Stomach smooth muscle (tissue), 2 donors: ENCODE measurements at regions not wholly inside any gene's neighbourhood (a gene's known extent, or its start where the extent isn't known, plus 50 kb on each side); places are given as distances from the start of the nearest gene placed in this dataset.
"Not testable (repeated sequence)": the region's sequence is repeated elsewhere in the genome, so short reads cannot be mapped to it uniquely, and the experiment has no call there.

Source experiments
- H3K27ac ChIP-seq: one replicate; pipeline ENCODE4 v1.7.0; 2013; ENCODE audit warnings: mild to moderate bottlenecking, low read length, inconsistent platforms
- H3K27me3 ChIP-seq, 2 donors: one replicate each; pipeline ENCODE4 v1.7.0; 2013; ENCODE audit warnings: low read length in 2 of 2; ENCODE audit not compliant: insufficient read depth in 2 of 2, control insufficient read depth in 1 of 2
- H3K36me3 ChIP-seq, 2 donors: one replicate each; pipeline ENCODE4 v1.7.0; 2013; ENCODE audit warnings: low read length in 2 of 2; ENCODE audit not compliant: control insufficient read depth in 2 of 2, insufficient read depth in 2 of 2
- H3K4me1 ChIP-seq: one replicate; pipeline ENCODE4 v1.7.0; 2013; ENCODE audit warnings: low read length; ENCODE audit not compliant: control insufficient read depth, insufficient read depth
- H3K4me3 ChIP-seq, 2 donors: one replicate each; pipeline ENCODE4 v1.7.0; 2013; ENCODE audit warnings: low read length in 2 of 2
- H3K9ac ChIP-seq, 2 donors: one replicate each; pipeline ENCODE4 v1.7.0; 2013; ENCODE audit warnings: low read length in 2 of 2, mild to moderate bottlenecking in 1 of 2
- H3K9me3 ChIP-seq, 2 donors: one replicate each; pipeline ENCODE4 v1.7.0; 2013; ENCODE audit warnings: low read length in 2 of 2; ENCODE audit not compliant: control insufficient read depth in 2 of 2
- donor health status: healthy.
- donor health status: Pancreatic carcinoma.

DNA sequence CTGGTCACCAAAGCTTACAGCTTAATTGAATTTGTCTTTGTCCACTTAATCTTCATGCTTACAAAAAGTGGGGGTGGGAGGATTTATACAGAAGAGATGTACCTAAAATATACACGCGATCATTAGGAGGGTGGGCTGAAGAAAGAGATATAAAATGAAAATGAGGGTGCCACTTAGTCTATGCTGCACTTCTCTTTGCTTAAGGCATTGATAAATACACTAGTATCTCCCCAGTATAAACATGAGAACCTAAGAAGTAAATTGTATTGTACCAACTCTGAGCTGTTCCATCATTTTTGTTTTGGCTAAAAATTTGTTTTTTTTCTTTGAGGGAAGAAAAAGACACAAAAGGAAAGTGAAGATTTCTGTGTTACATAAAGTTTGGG lies 170.8 kb upstream of the ZNF217 start:
- H3K4me1 ChIP-seq = no peaks in the 10 kb centered on the region
- H3K36me3 ChIP-seq = no peaks in the 10 kb centered on the region
- no peaks in the 10 kb centered on the region for H3K9me3 ChIP-seq
- H3K9ac ChIP-seq = no peak overlapping the region
- no peaks in the 10 kb centered on the region for H3K27me3 ChIP-seq
- no peak overlapping the region for H3K4me3 ChIP-seq
- no peak overlapping the region for H3K27ac ChIP-seq

GRCh38 chr20:53763707-53764414 lies 170.2 kb upstream of the ZNF217 start:
- no peaks in the 10 kb centered on the region for H3K27me3 ChIP-seq
- no peaks in the 10 kb centered on the region for H3K9me3 ChIP-seq
- H3K4me1 ChIP-seq = no peaks in the 10 kb centered on the region
- no peak overlapping the region for H3K4me3 ChIP-seq
- H3K36me3 ChIP-seq = no peaks in the 10 kb centered on the region
- no peak overlapping the region for H3K9ac ChIP-seq
- H3K27ac ChIP-seq = no peak overlapping the region

DNA sequence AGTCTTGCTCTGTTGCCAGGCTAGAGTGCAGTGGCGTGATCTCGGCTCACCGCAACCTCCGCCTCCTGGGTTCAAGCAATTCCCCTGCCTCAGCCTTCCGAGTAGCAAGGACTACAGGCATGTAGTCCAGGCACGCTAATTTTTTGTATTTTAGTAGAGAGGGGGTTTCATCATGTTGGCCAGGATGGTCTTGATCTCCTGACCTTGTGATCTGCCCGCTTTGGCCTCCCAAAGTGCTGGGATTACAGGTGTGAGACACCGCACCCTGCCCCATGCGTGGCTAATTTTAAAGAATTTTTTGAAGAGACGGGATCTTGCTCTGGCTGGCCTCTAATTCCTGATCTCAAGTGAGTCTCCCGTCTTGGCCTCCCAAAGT lies 168.8 kb upstream of the ZNF217 start:
- H3K27ac ChIP-seq, H3K9me3 ChIP-seq, H3K36me3 ChIP-seq, H3K27me3 ChIP-seq, H3K4me3 ChIP-seq, H3K9ac ChIP-seq, H3K4me1 ChIP-seq: not testable (repeated sequence)

GRCh38 chr20:53760025-53760441 lies 166.4 kb upstream of the ZNF217 start:
- Histone ChIP-seq H3K9ac (no peak overlapping the region), H3K36me3 (no peaks in the 10 kb centered on the region), H3K27ac (no peak overlapping the region), H3K27me3 (no peaks in the 10 kb centered on the region), H3K4me1 (no peaks in the 10 kb centered on the region), H3K9me3 (no peaks in the 10 kb centered on the region), H3K4me3 (no peak overlapping the region)

- Histone ChIP-seq H3K4me1 (no peaks in the 10 kb centered on the region), H3K9me3 (no peaks in the 10 kb centered on the region), H3K4me3 (no peak overlapping the region), H3K9ac (no peak overlapping the region), H3K27ac (no peak overlapping the region), H3K27me3 (no peaks in the 10 kb centered on the region), H3K36me3 (no peaks in the 10 kb centered on the region)
Observed at GRCh38 chr20:53757472-53757913, 163.9 kb upstream of the ZNF217 start.

GRCh38 chr20:53755733-53756531 lies 162.3 kb upstream of the ZNF217 start:
- peaks cover 3% of the 10 kb centered on the region for H3K4me1 ChIP-seq

GRCh38 chr20:53753880-53754459 lies 160.3 kb upstream of the ZNF217 start:
- Histone ChIP-seq H3K4me1 (peaks cover 7% of the 10 kb centered on the region), H3K9me3 (no peaks in the 10 kb centered on the region), H3K27me3 (no peaks in the 10 kb centered on the region), H3K9ac (no peak overlapping the region), H3K4me3 (no peak overlapping the region), H3K27ac (no peak overlapping the region), H3K36me3 (no peaks in the 10 kb centered on the region)

More at GRCh38 chr20:53755733-53756531, 162.3 kb upstream of the ZNF217 start:
- H3K9me3 ChIP-seq = no peaks in the 10 kb centered on the region
- no peak overlapping the region for H3K9ac ChIP-seq
- no peak overlapping the region for H3K27ac ChIP-seq
- no peaks in the 10 kb centered on the region for H3K36me3 ChIP-seq
- H3K4me3 ChIP-seq = no peak overlapping the region
- no peaks in the 10 kb centered on the region for H3K27me3 ChIP-seq

GRCh38 chr20:53752971-53753879 lies 159.6 kb upstream of the ZNF217 start:
- no peak overlapping the region for H3K27ac ChIP-seq
- no peak overlapping the region for H3K9ac ChIP-seq
- no peaks in the 10 kb centered on the region for H3K9me3 ChIP-seq
- no peaks in the 10 kb centered on the region for H3K27me3 ChIP-seq
- H3K4me3 ChIP-seq = no peak overlapping the region
- no peaks in the 10 kb centered on the region for H3K36me3 ChIP-seq
- H3K4me1 ChIP-seq = peaks cover 7% of the 10 kb centered on the region

- Histone ChIP-seq H3K4me1 (peaks cover 7% of the 10 kb centered on the region), H3K9ac (no peak overlapping the region), H3K36me3 (no peaks in the 10 kb centered on the region), H3K9me3 (no peaks in the 10 kb centered on the region), H3K27me3 (no peaks in the 10 kb centered on the region), H3K27ac (no peak overlapping the region), H3K4me3 (no peak overlapping the region)
Observed at GRCh38 chr20:53752583-53752970, 158.9 kb upstream of the ZNF217 start.

- no peaks in the 10 kb centered on the region for H3K9me3 ChIP-seq
- no peak overlapping the region for H3K4me3 ChIP-seq
- H3K27ac ChIP-seq = peak overlapping the region; percentile 49
- H3K9ac ChIP-seq = peak overlapping the region in 1 of 2 donors; percentile 26
- no peaks in the 10 kb centered on the region for H3K36me3 ChIP-seq
- H3K4me1 ChIP-seq = peaks cover 7% of the 10 kb centered on the region
- no peaks in the 10 kb centered on the region for H3K27me3 ChIP-seq
Observed at GRCh38 chr20:53751620-53752318, 158.1 kb upstream of the ZNF217 start.
